Mucosa of descending colon (tissue), 3 donors: ENCODE measurements at regions not wholly inside any gene's neighbourhood (a gene's known extent, or its start where the extent isn't known, plus 50 kb on each side); places are given as distances from the start of the nearest gene placed in this dataset.

Source experiments
- ATAC-seq: fragments of 200-7000 bp; cut with Tn5 transposase; one replicate; pipeline ENCODE4 v1.9.1; 2020; ENCODE audit warnings: mild to moderate bottlenecking, moderate library complexity
- DNase-seq, 3 donors: peaks; one replicate each; pipeline ENCODE4 v3.0.0-alpha.2; 2020
- H3K36me3 ChIP-seq: fragments of 200-600 bp; one replicate; pipeline ENCODE4 v1.8.0; 2021; ENCODE audit warnings: low read depth, mild to moderate bottlenecking
- H3K4me1 ChIP-seq: fragments of 200-600 bp; one replicate; pipeline ENCODE4 v1.8.0; 2021; ENCODE audit warnings: low read depth, mild to moderate bottlenecking
- H3K4me3 ChIP-seq: fragments of 200-600 bp; one replicate; pipeline ENCODE4 v1.8.0; 2021; ENCODE audit warnings: mild to moderate bottlenecking
- H3K9me3 ChIP-seq: fragments of 200-600 bp; one replicate; pipeline ENCODE4 v1.8.0; 2021; ENCODE audit warnings: mild to moderate bottlenecking
- intact Hi-C, 2 donors: fragments of 100-400 bp; cut with DNase I in 1 of 2; cut with micrococcal nuclease in 1 of 2; formaldehyde crosslinking; loops; one replicate each; pipeline versions ENCODE4 v1.11.0 to v1.11.1; 2022; cut with DNase I, micrococcal nuclease
- TF ChIP-seq, protein P1 (sequence below): fragments of 200-600 bp; IDR thresholded peaks from one replicate; pipeline ENCODE4 v1.8.0; 2022; ENCODE audit warnings: antibody characterized with exemption, mild to moderate bottlenecking
- donor health status: DM: no; HTN: no; CAD: no; lungs with moderate emphysema.
- donor health status: DM: no; HTN: no; CAD: no.
- donor health status: DM: no; HTN: yes; CAD: no.

DNA sequence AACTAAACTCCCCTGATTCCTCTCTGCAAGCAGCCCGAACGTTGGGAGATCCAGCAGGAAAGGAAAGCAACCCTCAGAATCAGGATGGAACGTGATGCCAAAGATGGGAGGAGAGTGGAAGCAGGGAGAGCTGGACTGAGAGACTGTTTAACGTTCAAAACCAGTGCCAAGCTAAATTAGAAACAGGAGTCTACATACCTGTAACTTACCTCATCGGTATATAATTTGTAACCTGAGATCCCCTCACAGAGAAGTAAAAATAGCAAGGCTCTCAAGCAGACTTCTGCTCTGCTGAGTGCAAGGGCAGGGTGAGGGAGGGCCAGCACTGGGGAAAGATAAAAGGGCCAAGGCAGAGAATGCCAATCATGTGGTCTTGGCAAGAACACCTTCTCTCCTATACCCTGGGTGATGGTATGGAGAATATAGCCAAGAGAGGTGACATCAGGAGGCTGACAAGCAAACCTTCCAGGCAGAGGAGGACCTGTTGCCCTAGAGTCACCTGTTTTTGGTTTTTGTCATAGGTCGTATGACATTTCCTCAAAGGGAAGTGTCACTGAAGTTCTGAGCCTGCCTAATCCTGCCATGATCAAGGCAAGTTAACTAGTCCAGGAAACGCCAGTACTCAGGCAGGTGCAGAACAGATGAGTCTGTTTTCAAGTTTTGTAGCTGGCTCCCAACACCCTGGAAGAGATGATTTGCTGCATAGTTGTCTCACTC, 472.0 kb downstream of the NFIB start:
- intact Hi-C loops, result no loop called here
- no peaks in the 10 kb centered on the region for H3K9me3 ChIP-seq
- DNase-seq (no peak), ATAC-seq (no peak)
- no peaks in the 10 kb centered on the region for H3K36me3 ChIP-seq
- no peak overlapping the region for H3K4me3 ChIP-seq
- no peaks in the 10 kb centered on the region for H3K4me1 ChIP-seq
- TF ChIP-seq, protein P1, sequence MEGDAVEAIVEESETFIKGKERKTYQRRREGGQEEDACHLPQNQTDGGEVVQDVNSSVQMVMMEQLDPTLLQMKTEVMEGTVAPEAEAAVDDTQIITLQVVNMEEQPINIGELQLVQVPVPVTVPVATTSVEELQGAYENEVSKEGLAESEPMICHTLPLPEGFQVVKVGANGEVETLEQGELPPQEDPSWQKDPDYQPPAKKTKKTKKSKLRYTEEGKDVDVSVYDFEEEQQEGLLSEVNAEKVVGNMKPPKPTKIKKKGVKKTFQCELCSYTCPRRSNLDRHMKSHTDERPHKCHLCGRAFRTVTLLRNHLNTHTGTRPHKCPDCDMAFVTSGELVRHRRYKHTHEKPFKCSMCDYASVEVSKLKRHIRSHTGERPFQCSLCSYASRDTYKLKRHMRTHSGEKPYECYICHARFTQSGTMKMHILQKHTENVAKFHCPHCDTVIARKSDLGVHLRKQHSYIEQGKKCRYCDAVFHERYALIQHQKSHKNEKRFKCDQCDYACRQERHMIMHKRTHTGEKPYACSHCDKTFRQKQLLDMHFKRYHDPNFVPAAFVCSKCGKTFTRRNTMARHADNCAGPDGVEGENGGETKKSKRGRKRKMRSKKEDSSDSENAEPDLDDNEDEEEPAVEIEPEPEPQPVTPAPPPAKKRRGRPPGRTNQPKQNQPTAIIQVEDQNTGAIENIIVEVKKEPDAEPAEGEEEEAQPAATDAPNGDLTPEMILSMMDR, result no peak

- intact Hi-C loops, result no loop called here
- TF ChIP-seq, protein P1, result no peak
- Histone ChIP-seq H3K36me3 (no peaks in the 10 kb centered on the region), H3K4me3 (no peak overlapping the region), H3K4me1 (no peaks in the 10 kb centered on the region), H3K9me3 (peaks cover 18% of the 10 kb centered on the region)
- no peak for ATAC-seq
- DNase-seq, result no peak
Observed at GRCh38 chr9:13832446-13832845, 481.5 kb downstream of the NFIB start.

- H3K4me1 ChIP-seq, result no peaks in the 10 kb centered on the region
- H3K4me3 ChIP-seq, result no peak overlapping the region
- H3K36me3 ChIP-seq, result no peaks in the 10 kb centered on the region
- intact Hi-C loops, result no loop called here
- ATAC-seq (no peak), DNase-seq (no peak)
- peaks cover 2% of the 10 kb centered on the region for H3K9me3 ChIP-seq
- TF ChIP-seq, protein P1, result no peak
Observed at GRCh38 chr9:13823026-13823425, 490.9 kb downstream of the NFIB start.

GRCh38 chr9:13817754-13818278, 496.1 kb downstream of the NFIB start:
- Histone ChIP-seq H3K9me3 (peaks cover 2% of the 10 kb centered on the region), H3K36me3 (no peaks in the 10 kb centered on the region), H3K4me1 (no peaks in the 10 kb centered on the region), H3K4me3 (no peak overlapping the region)
- TF ChIP-seq, protein P1, result no peak
- intact Hi-C loops, result no loop called here
- no peak for ATAC-seq
- DNase-seq, result no peak

- Histone ChIP-seq H3K4me1 (no peaks in the 10 kb centered on the region), H3K36me3 (no peaks in the 10 kb centered on the region), H3K4me3 (no peak overlapping the region), H3K9me3 (peaks cover 2% of the 10 kb centered on the region)
- no peak for ATAC-seq
- DNase-seq, result no peak
- intact Hi-C loops, result no loop called here
- TF ChIP-seq, protein P1, result no peak
Observed at GRCh38 chr9:13816837-13817236, 497.1 kb downstream of the NFIB start.
